ENCODE measurements at regions not wholly inside any gene's neighbourhood (a gene's known extent, or its start where the extent isn't known, plus 50 kb on each side); places are given as distances from the start of the nearest gene placed in this dataset.

DNA sequence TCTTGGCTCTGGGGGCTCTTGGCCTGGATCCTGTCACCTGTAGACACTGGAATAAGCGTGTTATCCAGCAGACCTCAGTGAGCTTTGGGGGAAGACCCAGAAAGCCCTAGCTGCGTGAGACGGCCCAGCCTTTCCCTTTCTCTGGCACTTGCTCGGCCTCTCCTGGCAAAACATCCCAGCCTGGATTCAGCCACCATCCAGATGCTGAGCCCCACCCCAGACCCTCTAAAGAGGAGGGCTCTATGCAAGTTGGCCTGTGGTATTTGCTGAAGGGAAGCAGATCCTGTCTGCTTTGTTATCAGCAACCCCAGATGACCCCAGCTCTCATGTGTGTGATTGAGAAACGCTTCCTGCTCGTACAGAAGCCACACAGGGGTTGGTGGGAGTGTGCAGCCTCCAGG, 267.2 kb downstream of the FAM43A start:
- TF ChIP-seq, protein P1, sequence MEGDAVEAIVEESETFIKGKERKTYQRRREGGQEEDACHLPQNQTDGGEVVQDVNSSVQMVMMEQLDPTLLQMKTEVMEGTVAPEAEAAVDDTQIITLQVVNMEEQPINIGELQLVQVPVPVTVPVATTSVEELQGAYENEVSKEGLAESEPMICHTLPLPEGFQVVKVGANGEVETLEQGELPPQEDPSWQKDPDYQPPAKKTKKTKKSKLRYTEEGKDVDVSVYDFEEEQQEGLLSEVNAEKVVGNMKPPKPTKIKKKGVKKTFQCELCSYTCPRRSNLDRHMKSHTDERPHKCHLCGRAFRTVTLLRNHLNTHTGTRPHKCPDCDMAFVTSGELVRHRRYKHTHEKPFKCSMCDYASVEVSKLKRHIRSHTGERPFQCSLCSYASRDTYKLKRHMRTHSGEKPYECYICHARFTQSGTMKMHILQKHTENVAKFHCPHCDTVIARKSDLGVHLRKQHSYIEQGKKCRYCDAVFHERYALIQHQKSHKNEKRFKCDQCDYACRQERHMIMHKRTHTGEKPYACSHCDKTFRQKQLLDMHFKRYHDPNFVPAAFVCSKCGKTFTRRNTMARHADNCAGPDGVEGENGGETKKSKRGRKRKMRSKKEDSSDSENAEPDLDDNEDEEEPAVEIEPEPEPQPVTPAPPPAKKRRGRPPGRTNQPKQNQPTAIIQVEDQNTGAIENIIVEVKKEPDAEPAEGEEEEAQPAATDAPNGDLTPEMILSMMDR (IDR thresholded peaks at IDR 0.05; ENCODE audit: borderline replicate concordance, extremely low read depth, low read length, poor library complexity, severe bottlenecking), result no peak
- no peak for TF ChIP-seq EZH2 (IDR thresholded peaks at IDR 0.05; ENCODE audit: borderline replicate concordance, low read depth, low read length, severe bottlenecking)
